SK-N-SH (cell line): ENCODE measurements at regions not wholly inside any gene's neighbourhood (a gene's known extent, or its start where the extent isn't known, plus 50 kb on each side); places are given as distances from the start of the nearest gene placed in this dataset.
A peak's percentile ranks its signal among the peaks of the same experiment; 100 is the strongest.

Experiments
- CTCF ChIA-PET: fragments of 300-600, 350-600 bp; formaldehyde crosslinking; extraction: SDS; loops from one replicate; lab custom pipeline; 2021; lab: Yijun Ruan, JAX
- POLR2A ChIA-PET: fragments of 350-600 bp; sonication (Branson Sonifier 250); formaldehyde crosslinking; extraction: SDS; loops from one replicate; lab custom pipeline; 2020; ENCODE audit warnings: antibody characterized with exemption, inconsistent platforms; lab: Yijun Ruan, JAX
- DNase-seq: peaks from one replicate; pipeline ENCODE4 v3.0.0; 2012
- H2AFZ ChIP-seq: fragments of 200-600 bp; sonication (generic); 2 replicates; pipeline ENCODE4 v1.8.1; 2016; ENCODE audit warnings: antibody characterized with exemption, mild to moderate bottlenecking, low read depth
- H3F3A ChIP-seq: fragments of 200-600 bp; sonication (generic); replicated peaks from 2 replicates; pipeline ENCODE3; 2016; ENCODE audit warnings: antibody characterized with exemption, mild to moderate bottlenecking; ENCODE audit not compliant: insufficient read depth
- H3K27ac ChIP-seq, 2 experiments: fragments of 200-500 bp in 1 of 2; fragments of 200-600 bp in 1 of 2; sonication (Bioruptor generic) in 1 of 2; sonication (generic), shearing (Covaris generic) in 1 of 2; 2 replicates each; pipeline versions ENCODE4 v1.5.1 to v1.6.1; 2014 to 2016; ENCODE audit warnings: low read depth in 2 of 2, inconsistent platforms in 1 of 2, low read length in 1 of 2, mild to moderate bottlenecking in 1 of 2, mixed read lengths in 1 of 2
- H3K27me3 ChIP-seq: fragments of 200-600 bp; sonication (generic), shearing (Covaris generic); 2 replicates; pipeline ENCODE4 v1.6.1; 2016; ENCODE audit warnings: mixed run types; ENCODE audit not compliant: insufficient read depth
- H3K36me3 ChIP-seq, 2 experiments: fragments of 200-500 bp in 1 of 2; fragments of 200-600 bp in 1 of 2; sonication (Bioruptor generic) in 1 of 2; sonication (generic) in 1 of 2; replicated peaks in 1 of 2; 2 replicates each; pipeline versions ENCODE3 to v1.5.1; 2014 to 2016; ENCODE audit warnings: low read length in 1 of 2, mild to moderate bottlenecking in 1 of 2; ENCODE audit not compliant: insufficient read depth in 2 of 2, control insufficient read depth in 1 of 2
- H3K4me1 ChIP-seq, 2 experiments: fragments of 200-500 bp in 1 of 2; fragments of 200-600 bp in 1 of 2; sonication (Bioruptor generic) in 1 of 2; sonication (generic), shearing (Covaris generic) in 1 of 2; 2 replicates each; pipeline versions ENCODE4 v1.5.1 to v1.6.1; 2014 to 2016; ENCODE audit warnings: low read depth in 1 of 2, low read length in 1 of 2, mixed run types in 1 of 2; ENCODE audit not compliant: insufficient read depth in 2 of 2, control insufficient read depth in 1 of 2
- H3K4me2 ChIP-seq: fragments of 200-600 bp; sonication (generic), shearing (Covaris generic); 2 replicates; pipeline ENCODE4 v1.6.1; 2017; ENCODE audit warnings: mixed run types
- H3K4me3 ChIP-seq, 2 experiments: fragments of 200-500 bp in 1 of 2; fragments of 200-600 bp in 1 of 2; sonication (Bioruptor generic) in 1 of 2; sonication (generic), shearing (Covaris generic) in 1 of 2; 2 replicates each; pipeline versions ENCODE4 v1.5.1 to v1.8.1; 2014 to 2016; ENCODE audit warnings: low read depth in 2 of 2, inconsistent platforms in 1 of 2, low read length in 1 of 2, mild to moderate bottlenecking in 1 of 2, mixed read lengths in 1 of 2, moderate library complexity in 1 of 2
- H3K79me2 ChIP-seq: fragments of 200-600 bp; sonication (generic); 2 replicates; pipeline ENCODE4 v1.8.1; 2017; ENCODE audit warnings: mild to moderate bottlenecking; ENCODE audit not compliant: insufficient read depth
- H3K9ac ChIP-seq: fragments of 200-600 bp; sonication (generic); 2 replicates; pipeline ENCODE4 v1.6.1; 2017; ENCODE audit warnings: mixed run types
- H3K9me2 ChIP-seq: fragments of 200-600 bp; sonication (generic); 2 replicates; pipeline ENCODE4 v1.6.1; 2017; ENCODE audit warnings: mixed run types
- H3K9me3 ChIP-seq: fragments of 200-600 bp; sonication (generic); 2 replicates; pipeline ENCODE4 v1.6.1; 2017; ENCODE audit warnings: mixed run types, mild to moderate bottlenecking, moderate library complexity
- H4K20me1 ChIP-seq: fragments of 200-600 bp; sonication (generic); 2 replicates; pipeline ENCODE4 v1.6.1; 2017; ENCODE audit warnings: mild to moderate bottlenecking, mixed run types; ENCODE audit not compliant: insufficient read depth
- EZH2phosphoT487 ChIP-seq: fragments of 200-600 bp; sonication (generic); IDR thresholded peaks from 2 replicates; pipeline ENCODE4 v1.6.1; 2017; ENCODE audit warnings: low read depth, mixed run types, mild to moderate bottlenecking, antibody characterized with exemption, moderate library complexity, borderline replicate concordance
- GABPA ChIP-seq: IDR thresholded peaks from 2 replicates; pipeline ENCODE4 v1.4.0; 2012; ENCODE audit warnings: low read depth, mild to moderate bottlenecking
- GATA2 ChIP-seq: sonication (generic); formaldehyde crosslinking; IDR thresholded peaks from 2 replicates; pipeline ENCODE4 v1.5.0; 2020; ENCODE audit warnings: mild to moderate bottlenecking, missing genetic modification reagents
- IRF3 ChIP-seq: fragments of 150-350 bp; IDR thresholded peaks from 2 replicates; pipeline ENCODE4 v1.6.1; 2016; ENCODE audit warnings: mild to moderate bottlenecking, low read depth, low read length
- MXI1 ChIP-seq: IDR thresholded peaks from 2 replicates; pipeline ENCODE4 v1.6.1; 2012; ENCODE audit warnings: mild to moderate bottlenecking, low read depth, low read length, improper control_type of control experiment
- NFIC ChIP-seq: IDR thresholded peaks from 2 replicates; pipeline ENCODE4 v1.4.0; 2012; ENCODE audit warnings: borderline replicate concordance
- NRF1 ChIP-seq: IDR thresholded peaks from 2 replicates; pipeline ENCODE4 v1.6.1; 2012; ENCODE audit warnings: low read depth, mild to moderate bottlenecking, low read length
- RAD21 ChIP-seq: IDR thresholded peaks from 2 replicates; pipeline ENCODE4 v1.6.1; 2012; ENCODE audit warnings: mild to moderate bottlenecking, low read length
- RFX5 ChIP-seq: IDR thresholded peaks from 2 replicates; pipeline ENCODE4 v1.6.1; 2012; ENCODE audit warnings: mild to moderate bottlenecking, improper control_type of control experiment, low read length
- SMC3 ChIP-seq: IDR thresholded peaks from 2 replicates; pipeline ENCODE4 v1.6.1; 2012; ENCODE audit warnings: low read depth, low read length, improper control_type of control experiment
- TAF1 ChIP-seq: IDR thresholded peaks from 2 replicates; pipeline ENCODE4 v1.6.1; 2012; ENCODE audit warnings: low read depth, mild to moderate bottlenecking, low read length, moderate library complexity, borderline replicate concordance
- TCF12 ChIP-seq: IDR thresholded peaks from 2 replicates; pipeline ENCODE4 v1.4.0; 2012
- USF2 ChIP-seq: fragments of 150-350 bp; IDR thresholded peaks from 2 replicates; pipeline ENCODE4 v1.6.1; 2017; ENCODE audit warnings: antibody characterized with exemption, low read length, low read depth, borderline replicate concordance
- WGBS: methylation state at CpG from one replicate; pipeline ENCODE4 v1.1.6; 2017; ENCODE audit warnings: low lambda C conversion rate; 5-methylcytosine and 5-hydroxymethylcytosine counted together
- TF ChIP-seq, protein P1 (sequence below): IDR thresholded peaks from 2 replicates; pipeline ENCODE4 v1.4.0; 2012; ENCODE audit warnings: low read depth

GRCh38 chr1:5428351-5428750, 563.9 kb downstream of the NPHP4 start:
- no peaks in the 10 kb centered on the region for H3K9me2 ChIP-seq
- H3K27me3 ChIP-seq, result no peaks in the 10 kb centered on the region
- H3K4me1 ChIP-seq, result peaks cover 0 to 72% of the 10 kb centered on the region in 2 experiments; a peak in 2 of 4 replicates
- H3K79me2 ChIP-seq, result no peaks in the 10 kb centered on the region
- 8% methylated on average over 7 of the region's 7 CpGs for WGBS
- H2AFZ ChIP-seq, result no peak overlapping the region
- H3K4me2 ChIP-seq, result no peak overlapping the region
- no peaks in the 10 kb centered on the region for H4K20me1 ChIP-seq
- CTCF ChIA-PET, result interaction anchor here (0.8 to 1.9 kb wide), 2 partner anchors 60 to 82 kb away, joined by 3 to 5 read pairs; no protein-coding TSS in a partner anchor
- peak overlapping the region in 1 of 2 experiments; percentile 76; a peak in 2 of 4 replicates for H3K27ac ChIP-seq
- H3K36me3 ChIP-seq, result no peaks in the 10 kb centered on the region
- H3F3A ChIP-seq, result no peaks in the 10 kb centered on the region
- TF ChIP-seq GABPA (no peak), EZH2phosphoT487 (no peak), TCF12 (no peak), NRF1 (no peak), USF2 (no peak), SMC3 (no peak), MXI1 (no peak), RAD21 (no peak)
- TF ChIP-seq, protein P1, sequence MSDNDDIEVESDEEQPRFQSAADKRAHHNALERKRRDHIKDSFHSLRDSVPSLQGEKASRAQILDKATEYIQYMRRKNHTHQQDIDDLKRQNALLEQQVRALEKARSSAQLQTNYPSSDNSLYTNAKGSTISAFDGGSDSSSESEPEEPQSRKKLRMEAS, result no peak
- no peak overlapping the region for H3K4me3 ChIP-seq
- no peak overlapping the region for H3K9ac ChIP-seq
- DNase-seq, result peak; percentile 39
- no peaks in the 10 kb centered on the region for H3K9me3 ChIP-seq
- POLR2A ChIA-PET, result no interaction called here

DNA sequence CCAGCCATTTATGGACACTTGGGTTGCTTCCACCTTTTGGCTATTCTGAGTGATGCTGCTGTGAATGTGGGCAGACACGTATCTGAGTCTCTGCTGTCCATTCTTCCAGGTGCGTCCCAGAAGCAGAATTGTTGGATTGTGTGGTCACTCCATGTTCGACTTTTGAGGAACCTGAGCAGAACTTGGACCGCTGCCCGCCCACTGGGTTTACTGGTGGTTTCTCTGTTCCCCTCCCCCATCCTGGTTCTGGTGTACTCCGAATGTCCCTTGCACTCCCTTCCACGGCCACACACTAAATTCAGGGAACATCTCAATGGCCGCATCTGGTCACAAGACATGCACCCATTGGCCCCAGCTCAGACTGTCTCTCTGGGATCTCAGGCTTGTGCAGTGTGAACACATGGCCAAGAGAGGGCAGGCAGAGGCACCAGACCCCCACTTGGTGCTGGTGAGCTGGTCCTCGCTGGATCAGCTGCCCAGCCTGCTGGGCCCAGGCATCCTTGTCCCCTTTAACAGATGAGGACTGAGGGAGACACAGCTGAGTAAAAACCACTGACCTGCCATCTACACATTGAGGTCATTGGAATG, 565.1 kb downstream of the NPHP4 start:
- POLR2A ChIA-PET, result no interaction called here
- CTCF ChIA-PET, result interaction anchor here (0.8 to 2.0 kb wide), 4 partner anchors 22 to 649 kb away, joined by 3 to 5 read pairs (median 3); no protein-coding TSS in a partner anchor
- TF ChIP-seq NFIC (no peak), TAF1 (no peak), RFX5 (no peak), IRF3 (no peak), TCF12 (no peak), SMC3 (no peak), RAD21 (peak; percentile 14; the same call in 1 of the 2 replicates), GATA2 (no peak)
- Histone ChIP-seq H3K27me3 (no peaks in the 10 kb centered on the region), H3K4me2 (no peak overlapping the region), H4K20me1 (no peaks in the 10 kb centered on the region), H3F3A (no peaks in the 10 kb centered on the region), H2AFZ (no peak overlapping the region), H3K4me3 (no peak overlapping the region), H3K79me2 (no peaks in the 10 kb centered on the region), H3K9ac (no peak overlapping the region), H3K4me1 (peaks cover 0 to 80% of the 10 kb centered on the region in 2 experiments; a peak in 2 of 4 replicates), H3K9me2 (no peaks in the 10 kb centered on the region), H3K9me3 (no peaks in the 10 kb centered on the region), H3K36me3 (no peaks in the 10 kb centered on the region), H3K27ac (peak overlapping the region in 1 of 2 experiments; percentile 76; a peak in 1 of 4 replicates)
- DNase-seq, result no peak
- WGBS, result 42% methylated on average over 5 of the region's 9 CpGs
